HG03135 (cell line): ENCODE measurements at regions not wholly inside any gene's neighbourhood (a gene's known extent, or its start where the extent isn't known, plus 50 kb on each side); places are given as distances from the start of the nearest gene placed in this dataset.
"Not testable (repeated sequence)": the region's sequence is repeated elsewhere in the genome, so short reads cannot be mapped to it uniquely, and the experiment has no call there.

Experiments used
- ATAC-seq: cut with Tn5 transposase; IDR thresholded peaks from one replicate; pipeline ENCODE4 v1.9.1; 2021; ENCODE audit warnings: mild to moderate bottlenecking, moderate library complexity; ENCODE audit not compliant: unreplicated experiment

GRCh38 chr21:35203093-35203977, 154.2 kb upstream of the RUNX1 start:
- ATAC-seq = no peak

- ATAC-seq = no peak
These were observed 153.3 kb upstream of the RUNX1 start for GRCh38 chr21:35202431-35202830.

GRCh38 chr21:35201799-35202198, 152.7 kb upstream of the RUNX1 start:
- ATAC-seq = no peak

- ATAC-seq = no peak
These were observed 152.2 kb upstream of the RUNX1 start for GRCh38 chr21:35201288-35201687.

GRCh38 chr21:35199733-35200015, 150.6 kb upstream of the RUNX1 start:
- no peak for ATAC-seq

GRCh38 chr21:35198982-35199732, 150.1 kb upstream of the RUNX1 start:
- no peak for ATAC-seq

- ATAC-seq = no peak
These were observed 149.5 kb upstream of the RUNX1 start for GRCh38 chr21:35198565-35198964.

GRCh38 chr21:35197992-35198431, 148.9 kb upstream of the RUNX1 start:
- no peak for ATAC-seq

GRCh38 chr21:35197191-35197590, 148.1 kb upstream of the RUNX1 start:
- ATAC-seq = no peak

- no peak for ATAC-seq
These were observed 147.0 kb upstream of the RUNX1 start for GRCh38 chr21:35196128-35196527.

GRCh38 chr21:35195232-35195631, 146.1 kb upstream of the RUNX1 start:
- no peak for ATAC-seq

GRCh38 chr21:35191754-35192153, 142.7 kb upstream of the RUNX1 start:
- no peak for ATAC-seq

- ATAC-seq = no peak
These were observed 142.0 kb upstream of the RUNX1 start for GRCh38 chr21:35191128-35191527.

- ATAC-seq = no peak
These were observed 141.1 kb upstream of the RUNX1 start for GRCh38 chr21:35190201-35190701.

- ATAC-seq = peak; percentile 96
These were observed 140.2 kb upstream of the RUNX1 start for GRCh38 chr21:35189077-35189863.

- not testable (repeated sequence) for ATAC-seq
These were observed 134.3 kb upstream of the RUNX1 start for GRCh38 chr21:35183389-35183788.

- ATAC-seq = no peak
These were observed 131.0 kb upstream of the RUNX1 start for GRCh38 chr21:35179990-35180540.

GRCh38 chr21:35178827-35179226, 129.7 kb upstream of the RUNX1 start:
- ATAC-seq = no peak

GRCh38 chr21:35178098-35178497, 129.0 kb upstream of the RUNX1 start:
- ATAC-seq = no peak

- ATAC-seq = no peak
These were observed 123.1 kb upstream of the RUNX1 start for GRCh38 chr21:35172231-35172630.

- no peak for ATAC-seq
These were observed 122.3 kb upstream of the RUNX1 start for GRCh38 chr21:35171385-35171784.
